Uterus (tissue), 2 donors: ENCODE measurements at regions not wholly inside any gene's neighbourhood (a gene's known extent, or its start where the extent isn't known, plus 50 kb on each side); places are given as distances from the start of the nearest gene placed in this dataset.

ENCODE experiments used
- CTCF ChIP-seq, 4 experiments: fragments of 200-600 bp in 2 of 4; fragments of 450-650 bp in 2 of 4; sonication (generic) in 2 of 4; IDR thresholded peaks; one replicate each; pipeline ENCODE4 v1.5.1; 2016 to 2019; ENCODE audit warnings: antibody characterized with exemption in 4 of 4, mild to moderate bottlenecking in 2 of 4, moderate library complexity in 1 of 4
- POLR2A ChIP-seq, 2 donors: fragments of 450-650 bp; IDR thresholded peaks; one replicate each; pipeline ENCODE4 v1.6.1; 2016; ENCODE audit warnings: antibody characterized with exemption in 2 of 2, mild to moderate bottlenecking in 1 of 2, moderate library complexity in 1 of 2

GRCh38 chr2:17133052-17133671, 385.1 kb downstream of the RAD51AP2 start:
- TF ChIP-seq CTCF (IDR thresholded peaks at IDR 0.05) (no peak), POLR2A (IDR thresholded peaks at IDR 0.05) (no peak)
